ENCODE measurements at regions not wholly inside any gene's neighbourhood (a gene's known extent, or its start where the extent isn't known, plus 50 kb on each side); places are given as distances from the start of the nearest gene placed in this dataset.

GRCh38 chr11:91698845-91699244 is 525.8 kb upstream of the FAT3 start:
- no peak for TF ChIP-seq CTCF (IDR thresholded peaks at IDR 0.05)
- no peak for TF ChIP-seq POLR2A (IDR thresholded peaks at IDR 0.05)

All from body of pancreas (tissue), 4 donors.